Upper lobe of left lung (tissue), 6 donors: ENCODE measurements at regions not wholly inside any gene's neighbourhood (a gene's known extent, or its start where the extent isn't known, plus 50 kb on each side); places are given as distances from the start of the nearest gene placed in this dataset.

Source experiments
- ATAC-seq, 2 donors: fragments of 200-7000 bp; cut with Tn5 transposase; one replicate each; pipeline ENCODE4 v1.9.1; 2022; ENCODE audit warnings: mild to moderate bottlenecking in 2 of 2, moderate library complexity in 2 of 2; ENCODE audit not compliant: low FRiP score in 2 of 2
- DNase-seq, 2 donors: peaks; one replicate each; pipeline ENCODE4 v3.0.0-alpha.2; 2019 to 2020
- H3K27ac ChIP-seq, 4 donors: fragments of 200-600 bp; sonication (generic); one replicate each; pipeline ENCODE4 v1.5.1; 2016 to 2019
- H3K27me3 ChIP-seq, 4 donors: fragments of 200-600 bp; sonication (generic); one replicate each; pipeline ENCODE4 v1.5.1; 2017 to 2019
- H3K36me3 ChIP-seq, 4 donors: fragments of 200-600 bp; sonication (generic); one replicate each; pipeline ENCODE4 v1.5.1; 2016 to 2019
- H3K4me1 ChIP-seq, 4 donors: fragments of 200-600 bp; sonication (generic); one replicate each; pipeline ENCODE4 v1.5.1; 2018 to 2019
- H3K4me3 ChIP-seq, 4 donors: fragments of 200-600 bp; sonication (generic); one replicate each; pipeline ENCODE4 v1.5.1; 2017 to 2019; ENCODE audit warnings: mild to moderate bottlenecking in 2 of 4, moderate library complexity in 1 of 4
- H3K9me3 ChIP-seq, 4 donors: fragments of 200-600 bp; sonication (generic); one replicate each; pipeline ENCODE4 v1.5.1; 2018 to 2019
- EP300 ChIP-seq, 4 donors: sonication (generic); formaldehyde crosslinking; IDR thresholded peaks; one replicate each; pipeline ENCODE4 v1.5.1; 2017; ENCODE audit warnings: antibody characterized with exemption in 4 of 4, control low read depth in 2 of 4
- POLR2A ChIP-seq, 4 donors: fragments of 450-650 bp; IDR thresholded peaks; one replicate each; pipeline ENCODE4 v1.5.1; 2016 to 2017; ENCODE audit warnings: antibody characterized with exemption in 4 of 4, mild to moderate bottlenecking in 2 of 4
- POLR2AphosphoS5 ChIP-seq, 2 donors: sonication (generic); formaldehyde crosslinking; IDR thresholded peaks; one replicate each; pipeline ENCODE4 v1.5.1; 2017; ENCODE audit warnings: antibody characterized with exemption in 2 of 2
- WGBS, 2 donors: methylation state at CpG; one replicate each; pipeline ENCODE4 v1.1.5; 2017 to 2018; 5-methylcytosine and 5-hydroxymethylcytosine counted together
- TF ChIP-seq, protein P1 (sequence below), 6 experiments: fragments of 450-650 bp in 4 of 6; fragments of 200-600 bp in 2 of 6; sonication (generic) in 2 of 6; IDR thresholded peaks; one replicate each; pipeline ENCODE4 v1.5.1; 2016 to 2019; ENCODE audit warnings: antibody characterized with exemption in 6 of 6
- donor health status: DM: no; HTN: no; CAD: no; lungs with moderate emphysema.
- donor health status: DM: no; HTN: yes; CAD: no; lungs with severe emphysema.

DNA sequence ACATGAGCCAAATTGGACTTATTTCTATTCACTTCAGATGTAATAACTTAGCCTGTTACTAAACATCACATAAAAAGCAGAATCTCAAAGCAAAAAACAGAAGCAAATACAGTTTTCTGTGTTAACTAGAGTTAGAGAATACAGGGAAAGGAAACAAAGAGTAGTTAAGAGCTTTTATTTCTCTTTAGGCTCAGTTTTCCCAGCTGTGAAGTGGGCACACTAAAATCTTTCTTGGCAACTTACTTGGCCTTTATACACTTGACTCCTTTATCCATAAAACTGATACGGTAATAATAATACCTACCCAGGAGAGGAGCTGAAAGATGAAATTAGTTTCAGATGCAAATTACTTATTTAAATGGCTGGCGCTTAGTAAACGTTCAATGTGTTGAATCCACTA, 132.8 kb upstream of the SPATS2L start:
- Histone ChIP-seq H3K27ac (no peak overlapping the region), H3K27me3 (no peaks in the 10 kb centered on the region), H3K9me3 (no peaks in the 10 kb centered on the region), H3K4me3 (no peak overlapping the region), H3K4me1 (peaks cover 0 to 5% (median 0%) of the 10 kb centered on the region in 4 donors), H3K36me3 (no peaks in the 10 kb centered on the region)
- 90 to 92% methylated on average over 3 of the region's 3 CpGs for WGBS, 2 donors
- TF ChIP-seq EP300 (IDR thresholded peaks at IDR 0.05) (no peak), POLR2A (IDR thresholded peaks at IDR 0.05) (no peak), POLR2AphosphoS5 (IDR thresholded peaks at IDR 0.05) (no peak)
- TF ChIP-seq, protein P1, sequence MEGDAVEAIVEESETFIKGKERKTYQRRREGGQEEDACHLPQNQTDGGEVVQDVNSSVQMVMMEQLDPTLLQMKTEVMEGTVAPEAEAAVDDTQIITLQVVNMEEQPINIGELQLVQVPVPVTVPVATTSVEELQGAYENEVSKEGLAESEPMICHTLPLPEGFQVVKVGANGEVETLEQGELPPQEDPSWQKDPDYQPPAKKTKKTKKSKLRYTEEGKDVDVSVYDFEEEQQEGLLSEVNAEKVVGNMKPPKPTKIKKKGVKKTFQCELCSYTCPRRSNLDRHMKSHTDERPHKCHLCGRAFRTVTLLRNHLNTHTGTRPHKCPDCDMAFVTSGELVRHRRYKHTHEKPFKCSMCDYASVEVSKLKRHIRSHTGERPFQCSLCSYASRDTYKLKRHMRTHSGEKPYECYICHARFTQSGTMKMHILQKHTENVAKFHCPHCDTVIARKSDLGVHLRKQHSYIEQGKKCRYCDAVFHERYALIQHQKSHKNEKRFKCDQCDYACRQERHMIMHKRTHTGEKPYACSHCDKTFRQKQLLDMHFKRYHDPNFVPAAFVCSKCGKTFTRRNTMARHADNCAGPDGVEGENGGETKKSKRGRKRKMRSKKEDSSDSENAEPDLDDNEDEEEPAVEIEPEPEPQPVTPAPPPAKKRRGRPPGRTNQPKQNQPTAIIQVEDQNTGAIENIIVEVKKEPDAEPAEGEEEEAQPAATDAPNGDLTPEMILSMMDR (IDR thresholded peaks at IDR 0.05), result no peak
- DNase-seq, result no peak
- ATAC-seq, result no peak

DNA sequence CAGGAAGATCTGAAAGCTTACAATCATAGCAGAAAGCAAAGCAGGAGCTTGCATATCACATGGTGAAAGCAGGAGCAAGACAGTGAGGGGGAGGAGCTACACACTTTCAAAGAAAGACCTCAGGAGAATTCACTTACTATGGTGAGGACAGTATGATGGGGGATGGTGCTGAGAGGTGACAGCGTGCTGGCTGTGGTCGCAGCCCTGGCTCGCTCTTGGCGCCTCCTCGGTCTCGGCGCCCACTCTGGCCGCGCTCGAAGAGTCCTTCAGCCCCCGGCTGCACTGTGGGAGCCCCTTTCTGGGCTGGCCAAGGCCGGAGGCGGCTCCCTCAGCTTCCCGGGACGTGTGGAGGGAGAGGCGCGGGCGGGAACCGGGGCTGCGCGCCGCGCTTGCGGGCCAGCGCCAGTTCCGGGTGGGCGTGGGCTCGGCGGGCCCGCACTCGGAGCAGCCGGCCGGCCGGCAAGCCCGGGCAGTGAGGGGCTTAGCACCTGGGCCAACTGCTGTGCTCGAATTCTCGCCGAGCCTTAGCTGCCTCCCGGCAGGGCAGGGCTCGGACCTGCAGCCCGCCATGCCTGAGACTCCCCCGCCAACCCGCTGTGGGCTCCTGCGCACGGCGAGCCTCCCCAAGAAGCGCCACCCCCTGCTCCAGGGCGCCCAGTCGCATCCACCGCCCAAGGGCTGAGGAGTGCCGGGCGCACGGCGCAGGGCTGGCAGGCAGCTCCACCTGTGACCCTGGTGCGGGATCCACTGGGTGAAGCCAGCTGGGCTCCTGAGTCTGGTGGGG, 131.9 kb upstream of the SPATS2L start:
- H3K9me3 ChIP-seq, result no peaks in the 10 kb centered on the region
- no peaks in the 10 kb centered on the region for H3K27me3 ChIP-seq
- H3K4me3 ChIP-seq, result no peak overlapping the region
- no peak for ATAC-seq
- H3K4me1 ChIP-seq, result peaks cover 0 to 5% (median 0%) of the 10 kb centered on the region in 4 donors
- peak in 1 of 2 donors; percentile 73 for DNase-seq
- TF ChIP-seq POLR2AphosphoS5 (IDR thresholded peaks at IDR 0.05) (no peak), EP300 (IDR thresholded peaks at IDR 0.05) (no peak), POLR2A (IDR thresholded peaks at IDR 0.05) (no peak)
- TF ChIP-seq, protein P1 (IDR thresholded peaks at IDR 0.05), result no peak
- WGBS, 2 donors, result 97% methylated on average over 45 of the region's 55 CpGs; no CpG with 5 or more reads in 1 of the 2 donors
- H3K27ac ChIP-seq, result no peak overlapping the region
- H3K36me3 ChIP-seq, result no peaks in the 10 kb centered on the region

DNA sequence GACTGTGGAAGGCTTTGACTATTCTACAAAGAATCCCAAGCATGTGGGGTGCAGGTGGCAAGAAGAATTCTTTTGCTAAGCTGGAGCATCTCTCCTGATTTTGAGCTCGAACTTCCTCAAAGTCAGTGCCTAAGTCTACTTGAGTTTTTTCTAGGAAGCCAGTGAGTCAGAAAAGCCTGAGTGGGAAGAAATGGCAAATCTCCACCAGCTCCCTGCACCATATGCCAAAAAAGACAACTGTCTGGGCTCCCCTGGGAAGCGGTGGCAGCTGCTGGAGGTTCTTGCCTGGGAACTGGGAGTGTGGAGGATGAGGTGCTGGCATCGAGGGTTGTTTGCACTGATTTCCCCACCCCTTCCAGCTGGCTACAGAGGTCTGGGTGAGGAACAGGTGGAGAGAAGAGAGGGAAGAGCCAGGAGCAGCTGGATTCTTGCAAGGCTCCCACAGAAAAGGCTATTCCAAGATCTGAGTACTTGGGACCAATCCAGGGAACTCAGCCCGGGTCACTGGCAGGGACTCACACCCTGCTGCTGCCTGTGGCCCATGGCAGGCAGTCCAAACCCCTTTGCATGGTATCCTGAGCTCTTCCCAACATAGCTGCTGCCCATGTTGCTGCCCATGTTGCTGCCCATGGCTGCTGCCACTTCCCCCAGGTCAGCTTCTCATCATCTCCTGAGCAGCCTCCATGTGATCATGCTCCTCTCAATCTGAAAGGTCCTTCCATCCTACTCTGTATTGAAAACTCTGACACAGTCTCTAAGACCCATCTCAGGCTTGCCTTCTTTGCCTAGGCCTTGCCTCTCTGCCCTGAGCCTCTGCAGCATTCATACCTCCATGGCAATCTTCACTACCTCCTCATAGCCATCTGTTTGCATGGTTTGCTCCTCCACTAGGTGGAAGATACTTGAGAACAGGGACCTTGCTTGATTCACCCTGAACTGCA, 128.3 kb upstream of the SPATS2L start:
- DNase-seq (no peak), ATAC-seq (peak in 1 of 2 donors; percentile 29)
- TF ChIP-seq POLR2AphosphoS5 (IDR thresholded peaks at IDR 0.05) (peak in 1 of 2 donors; percentile 26), EP300 (IDR thresholded peaks at IDR 0.05) (no peak)
- no peaks in the 10 kb centered on the region for H3K9me3 ChIP-seq
- no peak overlapping the region for H3K4me3 ChIP-seq
- H3K36me3 ChIP-seq, result no peaks in the 10 kb centered on the region
- 55 to 58% methylated on average over 4 of the region's 4 CpGs for WGBS, 2 donors
- peaks cover 0 to 5% (median 0%) of the 10 kb centered on the region in 4 donors for H3K4me1 ChIP-seq
- H3K27ac ChIP-seq, result no peak overlapping the region
- H3K27me3 ChIP-seq, result no peaks in the 10 kb centered on the region

DNA sequence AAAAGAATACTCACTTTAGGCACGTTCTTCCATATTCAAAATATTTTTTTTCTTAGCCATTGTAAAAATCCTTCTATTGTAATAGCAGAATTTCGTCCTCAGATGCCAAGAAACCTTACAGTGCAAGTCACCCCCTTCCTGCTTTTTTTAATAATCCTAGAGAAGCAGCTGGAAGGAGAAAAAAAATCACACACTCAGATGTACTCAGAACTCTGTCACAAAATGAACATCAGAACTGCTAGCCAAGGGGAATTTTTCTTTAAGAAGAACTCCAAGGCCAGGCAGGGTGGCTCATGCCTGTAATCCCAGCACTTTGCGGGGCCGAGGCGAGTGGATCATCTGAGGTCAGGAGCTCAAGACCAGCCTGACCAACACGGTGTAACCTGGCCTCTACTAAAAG, 127.3 kb upstream of the SPATS2L start:
- Histone ChIP-seq H3K36me3 (no peaks in the 10 kb centered on the region), H3K9me3 (no peaks in the 10 kb centered on the region), H3K4me3 (no peak overlapping the region), H3K27me3 (no peaks in the 10 kb centered on the region), H3K27ac (no peak overlapping the region), H3K4me1 (peaks cover 0 to 5% (median 0%) of the 10 kb centered on the region in 4 donors)
- DNase-seq (no peak), ATAC-seq (no peak)
- TF ChIP-seq EP300 (IDR thresholded peaks at IDR 0.05) (no peak), POLR2A (IDR thresholded peaks at IDR 0.05) (no peak), POLR2AphosphoS5 (IDR thresholded peaks at IDR 0.05) (no peak)
- TF ChIP-seq, protein P1 (IDR thresholded peaks at IDR 0.05), result no peak
- 62 to 65% methylated on average over 6 of the region's 6 CpGs for whole genome bisulfite sequencing, 2 donors

DNA sequence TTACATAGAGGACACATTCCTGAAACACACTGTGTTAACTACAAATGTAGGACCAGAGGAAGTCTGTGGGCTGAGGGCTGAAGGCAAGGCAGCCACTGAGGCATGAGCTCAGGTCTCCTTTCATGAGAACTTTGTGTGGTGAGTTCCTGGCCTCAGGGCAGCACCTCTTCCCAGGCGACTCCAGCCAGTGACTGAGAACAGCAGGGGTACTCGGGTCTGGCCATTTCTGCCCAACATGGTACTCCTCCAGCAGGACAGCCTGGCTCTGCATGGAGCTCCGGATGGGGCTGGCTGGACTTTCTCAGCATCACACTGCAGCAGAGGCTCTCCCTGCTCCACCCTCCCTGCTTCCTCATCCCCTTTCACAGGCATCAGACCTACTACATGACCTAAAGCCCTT, 125.5 kb upstream of the SPATS2L start:
- Histone ChIP-seq H3K27me3 (no peaks in the 10 kb centered on the region), H3K27ac (no peak overlapping the region), H3K4me3 (no peak overlapping the region), H3K9me3 (no peaks in the 10 kb centered on the region), H3K4me1 (peaks cover 0 to 5% (median 0%) of the 10 kb centered on the region in 4 donors), H3K36me3 (no peaks in the 10 kb centered on the region)
- DNase-seq, result no peak
- peak in 1 of 2 donors; percentile 7 for ATAC-seq
- 67 to 83% methylated on average over 2 to 3 of the region's 3 CpGs for WGBS, 2 donors
- no peak for TF ChIP-seq POLR2AphosphoS5 (IDR thresholded peaks at IDR 0.05)
- no peak for TF ChIP-seq POLR2A (IDR thresholded peaks at IDR 0.05)
- TF ChIP-seq, protein P1 (IDR thresholded peaks at IDR 0.05), result no peak
- TF ChIP-seq EP300 (IDR thresholded peaks at IDR 0.05), result no peak
